ENCODE measurements at regions not wholly inside any gene's neighbourhood (a gene's known extent, or its start where the extent isn't known, plus 50 kb on each side); places are given as distances from the start of the nearest gene placed in this dataset.

- TF ChIP-seq FOXM1 (IDR thresholded peaks at IDR 0.05; ENCODE audit: borderline replicate concordance) (no peak), BHLHE40 (IDR thresholded peaks at IDR 0.05; ENCODE audit: borderline replicate concordance) (no peak), SP1 (IDR thresholded peaks at IDR 0.05) (no peak)
Observed at GRCh38 chr20:52081066-52081465, 110.5 kb downstream of the ZFP64 start.
